GM21717 (cell line): ENCODE measurements at regions not wholly inside any gene's neighbourhood (a gene's known extent, or its start where the extent isn't known, plus 50 kb on each side); places are given as distances from the start of the nearest gene placed in this dataset.

ENCODE experiments used
- ATAC-seq: cut with Tn5 transposase; IDR thresholded peaks from one replicate; pipeline ENCODE4 v1.9.1; 2021; ENCODE audit warnings: mild to moderate bottlenecking, moderate library complexity; ENCODE audit not compliant: unreplicated experiment

DNA sequence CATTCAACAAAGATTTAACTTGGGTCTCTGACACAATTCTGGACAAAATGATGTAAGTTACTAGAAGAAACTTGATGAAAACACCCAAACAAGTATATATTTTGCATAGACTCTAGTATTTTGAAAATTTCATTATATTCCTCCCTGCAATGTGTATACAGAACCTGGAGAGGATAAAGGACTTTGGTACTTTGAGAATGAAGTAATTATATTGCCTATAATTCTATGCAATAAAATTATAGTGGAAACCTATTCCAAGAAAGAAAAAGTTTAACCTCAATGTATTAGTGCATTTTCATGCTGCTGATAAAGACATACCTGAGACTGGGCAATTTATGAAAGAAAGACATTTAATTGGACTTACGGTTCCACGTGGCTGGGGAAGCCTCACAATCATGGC lies 1146.1 kb downstream of the KCNT2 start:
- no peak for ATAC-seq

DNA sequence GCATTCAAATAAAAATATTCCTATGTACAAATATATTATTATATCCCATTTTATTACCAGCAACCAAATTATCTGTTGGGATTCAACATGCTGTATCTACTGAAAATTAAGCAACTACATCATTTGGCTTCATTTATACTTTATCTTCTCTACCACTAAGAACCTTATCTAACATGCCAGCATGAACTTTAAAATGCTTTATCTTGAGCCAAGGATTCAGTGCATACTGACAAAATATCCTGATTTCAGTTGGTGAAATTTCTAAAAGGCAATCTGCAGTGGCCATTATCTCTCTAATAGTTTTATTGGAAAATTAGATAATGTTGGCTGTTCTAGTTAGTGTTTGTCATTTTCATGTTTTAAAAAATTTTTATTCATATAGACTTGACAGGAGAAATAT lies 1149.9 kb downstream of the KCNT2 start:
- no peak for ATAC-seq

DNA sequence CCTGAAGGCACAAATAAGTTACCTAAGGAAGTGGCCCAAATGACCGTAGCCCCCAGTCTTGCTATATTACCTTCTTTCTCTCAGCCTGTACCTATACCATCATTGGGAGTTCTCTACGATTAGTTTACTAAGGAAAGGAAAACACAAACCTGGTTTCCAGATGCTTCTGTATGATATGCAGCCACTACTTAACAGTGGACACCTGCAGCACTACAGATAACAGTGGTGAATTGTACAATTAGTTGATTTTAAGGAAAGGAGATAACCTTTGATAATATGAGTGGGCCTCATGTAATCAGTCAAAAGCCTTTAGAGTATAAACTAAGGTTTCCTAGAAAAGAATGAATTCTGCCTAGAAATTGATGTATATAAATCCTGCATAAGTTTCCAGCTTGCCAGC lies 1157.4 kb downstream of the KCNT2 start:
- no peak for ATAC-seq

DNA sequence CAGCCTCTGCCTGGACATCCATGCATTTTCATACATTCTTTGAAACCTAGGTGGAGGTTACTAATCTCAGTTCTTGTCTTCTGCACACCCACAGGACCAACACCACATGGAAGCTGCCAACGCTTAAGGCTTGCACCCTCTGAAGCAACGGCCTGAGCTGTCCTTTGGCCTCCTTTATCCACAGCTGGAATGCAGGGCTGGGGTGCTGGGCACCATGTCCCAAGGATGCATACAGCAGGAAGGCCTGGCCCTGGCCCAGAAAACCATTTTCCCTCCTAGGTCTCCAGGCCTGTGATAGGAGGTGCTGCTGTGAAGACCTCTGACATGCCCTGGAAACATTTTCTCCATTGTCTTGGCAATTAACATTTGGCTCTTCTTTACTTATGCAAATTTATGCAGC lies 1168.6 kb downstream of the KCNT2 start:
- ATAC-seq, result no peak

DNA sequence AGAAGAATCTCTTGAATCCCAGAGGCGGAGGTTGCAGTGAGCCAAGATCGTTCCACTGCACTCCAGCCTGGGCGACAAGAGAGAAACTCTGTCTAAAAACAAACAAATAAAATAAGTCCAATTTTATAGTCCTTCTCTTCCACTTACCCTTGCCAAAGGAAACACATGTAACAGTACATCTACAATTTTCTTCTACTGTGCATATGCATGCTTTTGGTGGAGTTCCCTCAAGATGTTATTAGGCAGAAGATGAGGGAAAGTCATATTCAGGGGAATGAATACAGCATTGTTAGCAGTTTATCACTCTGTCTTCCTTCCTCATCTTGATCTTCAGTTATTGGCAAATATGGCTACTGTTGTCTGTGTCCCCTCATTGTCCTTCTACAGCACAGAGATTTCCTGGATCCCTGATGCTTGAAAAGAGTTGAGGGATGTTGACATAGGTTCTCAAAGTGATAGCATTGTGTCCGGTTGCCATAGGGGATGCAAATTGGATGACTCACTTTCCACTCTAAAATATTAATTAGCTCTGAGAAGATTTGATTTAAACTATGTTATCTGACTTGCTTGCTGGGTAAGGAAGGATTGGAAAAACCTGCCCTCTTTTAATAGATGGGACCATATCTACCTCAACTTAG lies 1173.6 kb downstream of the KCNT2 start:
- no peak for ATAC-seq

DNA sequence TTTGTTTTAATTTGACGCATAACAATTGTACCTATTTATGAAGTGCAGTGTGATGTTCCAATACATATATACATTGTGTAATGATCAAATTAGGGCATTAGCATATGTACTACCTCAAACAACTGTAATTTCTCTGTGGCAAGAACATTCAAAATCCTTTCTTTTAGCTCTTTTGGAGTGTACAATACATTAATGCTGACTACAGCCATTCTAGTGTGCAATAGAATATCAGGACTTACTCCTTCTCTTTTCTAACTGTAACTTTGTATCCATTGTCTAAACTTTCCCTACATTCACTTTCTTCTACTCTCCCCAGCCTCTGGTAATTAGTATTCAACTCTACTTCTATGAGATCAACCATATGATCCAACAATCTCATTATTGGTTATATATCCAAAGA lies 1177.4 kb downstream of the KCNT2 start:
- no peak for ATAC-seq

DNA sequence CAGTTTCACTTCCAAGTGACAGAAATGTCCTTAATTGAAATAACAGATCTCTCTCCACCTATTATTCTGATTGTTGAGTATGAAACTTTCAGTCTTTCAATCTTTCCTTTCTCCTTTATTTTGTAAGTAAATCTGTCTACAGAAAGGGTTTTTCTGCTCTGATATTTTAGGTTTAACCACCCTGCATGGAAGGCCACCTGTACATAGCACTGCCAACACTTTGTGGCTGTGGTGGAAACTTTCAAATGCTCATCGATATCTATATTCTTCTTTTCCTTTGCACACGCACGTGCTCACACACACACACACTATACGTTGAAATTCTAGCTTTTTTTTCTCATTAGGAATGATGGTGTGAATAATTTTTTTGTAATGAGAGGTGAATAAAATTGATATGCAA lies 1179.3 kb downstream of the KCNT2 start:
- no peak for ATAC-seq

DNA sequence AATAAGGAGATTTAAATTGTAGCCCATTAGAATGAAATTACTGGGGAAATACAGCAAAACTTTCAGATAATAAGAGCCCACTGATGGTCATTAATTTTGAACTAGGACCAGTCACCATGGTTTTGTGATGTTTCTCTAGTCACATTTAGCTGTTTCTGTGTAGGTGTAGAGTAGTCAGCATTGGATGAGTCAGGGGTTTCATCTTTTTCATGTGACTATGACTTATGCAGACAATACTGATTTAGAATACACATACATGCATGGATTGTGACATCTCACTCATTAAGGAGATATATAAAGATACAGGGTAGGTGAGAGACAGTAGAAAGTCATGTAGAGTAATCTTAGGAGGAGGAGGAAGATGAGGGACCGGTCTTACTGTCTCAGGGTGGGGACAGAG lies 1192.7 kb downstream of the KCNT2 start:
- no peak for ATAC-seq

DNA sequence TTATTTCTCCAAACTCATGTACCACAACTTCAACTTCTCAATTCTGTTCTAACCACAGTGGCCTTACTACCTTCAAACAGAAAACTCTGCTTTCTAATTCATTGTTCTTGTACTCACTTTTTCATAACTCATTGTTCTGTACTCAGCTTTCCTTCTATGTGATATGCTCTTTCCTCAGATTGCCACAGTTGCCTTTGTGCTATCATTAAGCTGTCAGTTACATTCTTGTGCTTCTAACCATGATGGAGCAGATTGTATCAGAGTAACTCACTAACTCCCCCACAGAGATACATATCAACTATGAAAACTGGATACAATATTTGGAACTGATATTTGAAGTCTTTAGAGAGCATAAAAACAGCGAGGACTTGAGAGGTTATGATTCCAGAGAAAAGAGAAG lies 1213.7 kb downstream of the KCNT2 start:
- ATAC-seq, result no peak

DNA sequence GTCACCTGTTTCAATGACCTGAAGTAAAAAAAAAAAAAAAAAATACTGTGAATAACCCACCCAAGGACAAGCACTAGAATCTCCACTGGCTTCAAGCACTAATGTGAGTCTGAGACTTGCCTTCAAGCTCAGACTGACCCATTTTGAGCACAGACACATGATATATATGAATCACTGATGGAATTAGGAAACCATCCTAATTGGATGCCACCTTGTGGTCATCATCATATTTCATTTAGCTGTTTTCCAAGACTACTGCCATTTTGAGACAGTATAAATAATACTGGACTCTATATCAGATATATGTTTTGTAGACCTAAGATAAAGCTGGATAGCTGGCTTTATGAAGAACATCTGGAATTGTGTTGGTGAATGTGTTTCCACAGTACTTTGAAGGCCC lies 1232.0 kb downstream of the KCNT2 start:
- no peak for ATAC-seq

DNA sequence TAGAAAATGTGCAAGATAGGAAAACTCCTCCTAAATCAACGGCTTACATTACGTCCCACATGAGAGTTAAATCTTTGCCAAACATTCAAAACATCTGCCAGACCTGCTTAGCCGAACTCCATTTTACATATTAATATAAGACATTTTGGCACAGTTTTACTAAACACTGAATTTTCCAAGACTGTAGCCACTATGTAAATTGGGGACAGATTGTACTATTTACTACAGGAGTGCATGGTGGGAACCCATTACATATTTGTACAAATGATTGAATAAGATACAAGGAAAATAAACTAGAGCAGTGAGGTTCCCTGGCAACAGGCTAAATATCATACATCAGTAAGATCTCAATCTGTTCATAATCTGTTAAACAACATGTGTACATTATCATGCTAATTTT lies 1234.4 kb downstream of the KCNT2 start:
- ATAC-seq, result no peak

DNA sequence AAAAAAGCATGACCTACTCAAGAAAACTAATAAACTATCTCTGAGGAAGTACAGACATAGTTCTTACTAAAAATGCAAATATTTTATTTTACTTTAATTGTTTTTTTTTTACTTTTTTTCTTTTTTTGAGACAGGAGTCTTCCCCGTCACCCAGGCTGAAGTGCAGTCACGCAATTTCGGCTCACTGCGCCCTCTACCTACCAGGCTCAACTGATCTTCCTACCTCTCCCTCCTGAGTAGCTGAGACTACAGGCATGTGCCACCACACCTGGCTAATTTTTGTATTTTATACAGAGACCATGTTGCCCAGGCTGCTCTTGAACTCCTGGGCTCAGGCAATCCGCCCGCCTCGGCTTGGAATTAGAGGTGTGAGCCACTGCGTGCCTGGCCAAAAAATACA lies 1263.1 kb downstream of the KCNT2 start:
- ATAC-seq, result no peak

DNA sequence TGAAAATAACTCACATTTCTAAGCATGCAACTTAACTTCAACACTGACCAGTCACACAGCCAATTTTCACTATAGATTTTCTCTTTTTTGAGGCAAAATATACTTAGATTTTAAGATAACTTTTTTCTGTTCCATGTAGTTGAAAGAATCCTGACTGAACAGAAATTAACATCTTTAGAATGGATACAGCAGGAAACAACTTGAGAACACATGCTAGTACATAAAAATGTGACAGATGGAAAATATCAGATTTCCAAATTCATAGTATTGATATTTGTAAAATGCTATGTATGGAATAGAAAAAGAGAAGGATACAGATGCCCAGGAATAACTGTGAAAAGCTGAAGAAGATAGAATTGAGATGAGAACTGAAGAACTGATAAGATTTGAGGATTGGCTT lies 1270.6 kb downstream of the KCNT2 start:
- ATAC-seq, result no peak

DNA sequence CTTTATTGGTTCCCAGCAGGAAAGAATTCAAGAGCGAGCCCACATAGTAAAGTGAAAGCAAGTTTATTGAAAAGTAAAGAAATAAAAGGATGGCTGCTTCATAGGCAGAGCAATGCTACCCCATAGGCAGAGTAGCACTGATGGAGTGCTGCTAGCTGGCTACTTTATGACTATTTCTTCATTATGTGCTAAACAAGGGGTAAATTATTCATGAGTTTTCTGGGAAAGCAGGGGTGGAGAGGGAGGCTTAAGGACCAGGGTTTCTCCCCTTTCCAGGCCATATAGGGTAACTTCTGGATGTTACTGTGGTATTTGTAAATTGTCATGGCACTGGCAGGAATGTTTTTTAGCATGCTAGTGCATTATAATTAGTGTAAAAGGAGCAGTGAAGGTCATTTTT lies 1271.4 kb downstream of the KCNT2 start:
- no peak for ATAC-seq

DNA sequence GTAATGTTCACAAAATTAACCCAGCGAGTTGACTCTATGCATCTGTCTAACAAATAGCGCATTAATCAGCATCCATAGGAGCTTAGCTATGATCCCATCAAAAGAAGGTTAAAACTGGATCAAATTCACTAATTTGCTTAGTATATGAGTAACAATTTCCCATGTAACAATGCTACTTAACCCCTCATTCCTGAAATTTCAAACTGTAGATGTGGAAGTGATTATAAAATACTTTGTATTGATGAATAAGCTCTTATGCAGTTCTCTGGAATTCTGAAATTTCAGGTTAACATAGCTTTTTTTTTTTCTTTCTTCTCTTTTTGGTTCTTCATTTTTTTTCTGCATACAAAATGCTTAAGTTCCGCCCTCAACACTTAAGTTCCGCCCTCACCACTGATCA lies 1272.7 kb downstream of the KCNT2 start:
- no peak for ATAC-seq

DNA sequence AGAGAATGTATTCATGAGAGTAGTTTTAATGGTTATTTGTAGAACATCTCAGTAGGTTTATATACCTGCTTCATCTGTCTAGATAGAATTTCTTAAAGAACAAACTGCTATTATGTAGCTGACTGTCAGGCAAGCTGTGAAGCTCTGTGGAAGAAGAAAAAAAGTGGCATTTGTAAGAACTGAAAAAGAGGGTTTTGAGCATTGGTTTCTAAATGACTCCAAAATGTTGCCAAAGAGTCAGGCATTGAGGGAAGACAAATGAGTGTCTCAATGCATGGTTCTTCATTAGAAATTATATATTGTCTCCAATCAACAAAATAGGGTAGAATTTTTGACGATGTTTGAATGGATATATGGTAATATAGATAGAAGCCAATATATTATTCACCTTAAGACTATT lies 1276.1 kb downstream of the KCNT2 start:
- no peak for ATAC-seq

DNA sequence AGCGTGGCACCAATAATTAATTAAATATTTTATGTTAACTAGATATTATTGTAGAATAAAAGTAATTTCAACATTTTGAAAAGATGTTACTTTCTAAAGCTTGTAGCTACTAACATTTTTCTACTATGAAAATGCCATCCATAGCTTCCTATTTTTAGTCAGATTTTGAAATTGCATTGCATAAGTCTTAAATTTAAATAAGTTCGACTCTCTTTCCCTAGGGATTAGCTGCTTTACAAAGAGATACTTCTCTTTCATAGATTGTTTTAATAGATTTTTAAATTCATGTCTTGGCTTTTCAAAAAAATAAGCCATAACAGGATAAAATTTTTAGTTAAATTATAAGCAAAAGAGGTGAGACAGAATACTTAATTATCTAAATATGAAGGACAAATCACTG lies 1279.6 kb downstream of the KCNT2 start:
- ATAC-seq, result no peak

DNA sequence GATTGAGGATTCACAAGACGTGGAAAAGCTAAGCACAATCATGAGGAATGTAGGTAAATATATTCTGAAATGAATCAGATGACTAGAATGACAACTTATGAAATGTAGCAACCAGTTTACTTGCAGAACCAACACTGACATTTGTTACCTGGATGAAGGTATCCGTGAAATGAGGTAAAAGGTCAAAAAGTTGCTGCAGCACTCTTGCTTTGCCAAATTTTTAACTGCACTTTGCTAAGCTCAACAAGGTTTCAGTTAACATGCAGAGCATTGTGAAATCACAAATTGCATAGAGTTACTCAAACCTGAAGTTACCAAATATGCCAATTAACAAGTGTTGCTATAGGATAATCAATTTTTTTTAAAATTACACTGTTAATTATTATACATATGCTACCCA lies 1280.1 kb downstream of the KCNT2 start:
- no peak for ATAC-seq

DNA sequence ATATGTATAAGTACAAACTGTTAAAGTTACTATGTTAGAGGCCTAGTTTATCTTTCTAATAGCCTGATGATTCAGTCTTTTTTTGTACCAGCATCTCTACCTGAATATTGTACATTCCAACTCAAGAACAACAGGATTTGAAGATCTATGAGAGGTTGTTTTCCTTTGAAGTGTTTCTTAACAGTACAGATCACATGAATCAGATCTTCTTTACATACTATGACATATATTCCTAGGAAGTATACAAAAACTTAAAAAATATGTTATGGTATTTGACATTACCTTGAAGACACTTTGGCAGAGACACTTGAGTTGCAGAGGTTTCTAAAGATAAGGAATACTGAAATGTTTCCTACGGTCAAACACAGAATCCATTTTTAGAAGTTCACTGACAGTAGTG lies 1280.9 kb downstream of the KCNT2 start:
- no peak for ATAC-seq

DNA sequence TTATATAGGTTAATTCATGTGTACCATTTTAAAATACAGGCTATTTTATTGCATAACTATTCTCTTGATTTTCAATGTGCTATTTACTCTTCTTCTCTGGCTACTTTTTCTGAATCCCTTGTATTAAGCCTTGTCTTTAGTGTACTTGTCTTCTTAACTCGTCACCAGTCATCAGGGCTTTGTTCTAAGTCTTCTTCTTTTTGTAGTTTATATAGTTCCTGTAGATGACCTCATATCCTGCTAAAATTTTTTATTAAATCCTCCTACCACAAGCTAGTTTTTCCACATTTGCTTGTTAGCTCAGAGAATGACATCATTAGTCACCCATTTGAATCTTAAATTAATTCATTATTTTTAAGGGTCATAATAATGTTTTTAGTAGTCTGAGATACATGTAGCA lies 1281.9 kb downstream of the KCNT2 start:
- ATAC-seq, result no peak

DNA sequence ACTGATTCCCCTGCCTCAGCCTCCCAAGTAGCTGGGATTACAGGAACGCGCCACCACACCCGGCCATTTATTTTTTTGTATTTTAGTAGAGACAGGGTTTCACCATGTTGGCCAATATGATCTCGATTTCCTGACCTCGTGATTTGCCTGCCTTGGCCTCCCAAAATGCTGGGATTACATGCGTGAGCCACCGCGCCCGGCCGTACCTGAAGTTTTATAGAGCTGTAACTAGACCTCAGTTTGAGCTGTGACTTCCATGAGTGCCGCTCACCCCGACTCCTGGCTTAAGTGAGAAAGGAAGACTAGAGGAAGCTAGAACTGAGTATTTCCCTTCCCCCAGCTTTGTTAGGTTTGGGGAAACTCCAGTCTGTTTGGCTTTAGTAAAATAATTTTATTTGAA lies 1283.1 kb downstream of the KCNT2 start:
- no peak for ATAC-seq

DNA sequence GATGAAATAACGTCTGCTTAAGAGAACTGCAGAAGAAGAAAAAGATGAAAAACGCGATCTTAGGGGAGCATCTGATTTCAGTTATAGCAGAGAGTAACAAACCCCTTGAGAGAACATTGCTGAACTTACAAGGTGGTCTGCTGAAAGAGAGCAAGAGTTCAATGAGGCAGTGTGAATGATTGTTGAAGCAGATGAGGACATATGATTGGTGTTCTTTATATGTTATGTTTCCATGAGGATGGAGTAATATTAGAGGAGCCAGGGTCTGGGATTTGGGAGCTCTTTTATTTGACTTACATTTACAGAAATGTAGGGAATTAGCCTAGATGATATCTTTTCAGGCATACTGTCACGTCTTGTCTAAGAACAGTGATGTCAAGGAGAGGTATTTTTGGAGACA lies 1302.0 kb downstream of the KCNT2 start:
- no peak for ATAC-seq

DNA sequence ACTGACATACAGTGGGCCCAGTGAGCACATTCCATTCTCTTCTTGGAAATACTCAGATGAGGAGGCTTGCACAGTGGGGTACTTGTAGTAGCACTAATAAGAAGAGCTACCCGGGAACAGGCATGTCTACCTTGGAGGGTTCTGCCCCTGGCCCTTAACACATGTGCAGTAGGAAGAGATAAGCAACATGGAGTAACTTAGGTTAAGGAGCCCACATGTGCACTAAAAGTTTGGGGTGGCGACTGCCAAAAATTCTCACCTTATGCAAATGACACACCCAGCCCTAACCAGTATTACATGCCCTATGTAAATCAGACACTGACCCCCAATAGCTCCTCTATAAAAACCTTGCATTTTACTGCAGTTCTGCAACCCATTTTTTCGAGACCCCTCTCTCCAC lies 1313.3 kb downstream of the KCNT2 start:
- no peak for ATAC-seq

DNA sequence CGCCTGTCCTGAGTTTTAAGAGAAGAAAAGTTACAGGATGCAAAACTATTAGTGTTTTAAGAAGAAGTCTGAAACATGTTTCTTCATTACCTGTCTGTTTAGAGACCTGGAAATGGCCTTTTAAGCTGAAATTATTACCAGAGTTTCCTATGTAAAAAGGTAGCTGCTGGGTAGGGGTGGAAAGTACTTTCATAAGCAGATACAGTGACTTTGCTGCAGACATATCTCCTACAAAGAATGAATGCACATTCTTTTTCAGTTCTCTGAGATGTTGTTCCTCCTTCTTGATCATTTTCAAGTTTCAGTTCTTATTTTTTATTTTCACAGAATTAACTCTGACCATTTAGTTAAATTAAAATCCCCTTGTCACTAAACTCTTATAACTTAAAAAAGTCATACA lies 1329.6 kb downstream of the KCNT2 start:
- ATAC-seq, result peak; percentile 81
